ENCODE measurements at regions not wholly inside any gene's neighbourhood (a gene's known extent, or its start where the extent isn't known, plus 50 kb on each side); places are given as distances from the start of the nearest gene placed in this dataset.

DNA sequence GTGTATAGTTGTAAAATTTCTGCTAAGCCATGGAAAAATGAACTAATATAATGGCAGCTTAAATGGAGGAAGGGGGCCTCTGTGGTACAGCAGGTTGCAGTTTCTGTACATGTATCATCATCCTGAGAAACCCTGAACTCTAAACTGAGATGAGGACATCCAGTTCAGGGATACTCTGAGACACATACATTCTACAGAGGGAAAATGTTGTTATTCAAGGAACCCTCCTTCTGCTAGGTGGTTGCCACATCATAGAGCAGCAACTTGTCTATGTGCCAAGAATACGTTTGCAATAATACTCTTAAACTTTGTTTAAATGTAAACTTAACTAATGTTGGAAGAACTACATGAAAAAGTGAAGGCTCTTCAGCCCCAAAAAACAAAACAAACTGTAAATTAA lies 1310.8 kb upstream of the WWC1 start:
- DNase-seq: no peak

DNA sequence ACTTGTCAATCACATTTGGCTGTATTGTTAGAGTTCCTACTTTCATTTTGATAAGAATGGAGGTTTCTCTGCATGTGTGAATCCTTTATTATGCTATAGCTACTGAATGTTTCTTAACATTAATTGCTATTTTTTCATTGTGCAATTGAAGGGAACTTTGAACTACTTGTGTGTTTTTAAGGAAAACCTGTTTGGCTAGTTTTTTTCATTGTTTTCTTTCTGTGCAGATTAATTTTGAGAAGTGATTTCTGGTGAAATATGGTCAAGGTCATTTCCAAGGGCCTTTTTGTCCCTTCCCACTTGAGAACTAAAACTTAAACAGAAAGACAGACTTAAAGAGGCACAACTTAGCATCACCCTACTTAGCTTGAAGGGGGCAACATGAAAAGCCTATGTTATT lies 1309.2 kb upstream of the WWC1 start:
- no peak for DNase-seq

GRCh38 chr5:166991601-166992000 lies 1299.8 kb upstream of the WWC1 start:
- no peak for DNase-seq

GRCh38 chr5:166992108-166992507 lies 1299.3 kb upstream of the WWC1 start:
- no peak for DNase-seq

GRCh38 chr5:166992874-166993722 lies 1298.3 kb upstream of the WWC1 start:
- no peak for DNase-seq

GRCh38 chr5:166994226-166994625 lies 1297.2 kb upstream of the WWC1 start:
- DNase-seq: no peak

DNA sequence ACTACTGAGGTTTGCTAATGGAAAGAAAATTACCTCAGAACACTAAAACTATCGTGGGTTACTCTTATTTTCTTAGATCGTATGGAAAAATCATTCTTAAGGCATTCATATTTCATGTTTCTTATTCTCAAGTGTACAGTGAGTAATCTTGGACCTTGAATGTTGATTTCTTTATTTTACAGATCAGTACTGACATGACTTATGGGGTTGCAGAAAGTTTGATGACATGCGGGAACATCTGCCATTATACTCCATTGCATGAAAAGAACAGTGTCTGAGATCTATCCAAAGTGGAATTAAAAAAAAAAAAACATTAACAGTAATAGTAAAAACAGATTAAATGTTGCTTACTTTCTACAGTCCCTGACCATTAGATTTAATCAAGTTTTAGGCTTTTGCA lies 1290.2 kb upstream of the WWC1 start:
- no peak for DNase-seq

DNA sequence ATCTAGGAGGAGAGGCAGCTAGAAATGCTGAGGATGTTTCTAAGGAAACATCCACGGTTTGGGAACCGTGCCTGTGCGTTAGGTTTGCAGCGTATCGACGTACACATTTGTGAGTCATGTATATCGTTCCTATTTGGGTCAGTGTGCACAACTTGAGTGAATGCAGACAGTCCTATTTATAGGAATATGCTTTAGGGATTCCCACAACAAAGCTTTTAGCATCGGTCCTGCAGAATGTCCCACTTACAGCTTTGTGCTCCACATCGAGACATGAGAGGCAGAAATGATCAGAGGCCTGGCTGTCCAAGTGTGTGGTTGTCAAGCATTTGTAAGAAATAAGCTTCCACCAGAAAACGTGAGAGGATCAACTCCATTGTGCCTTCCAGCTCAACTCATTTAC lies 1282.7 kb upstream of the WWC1 start:
- DNase-seq: no peak

DNA sequence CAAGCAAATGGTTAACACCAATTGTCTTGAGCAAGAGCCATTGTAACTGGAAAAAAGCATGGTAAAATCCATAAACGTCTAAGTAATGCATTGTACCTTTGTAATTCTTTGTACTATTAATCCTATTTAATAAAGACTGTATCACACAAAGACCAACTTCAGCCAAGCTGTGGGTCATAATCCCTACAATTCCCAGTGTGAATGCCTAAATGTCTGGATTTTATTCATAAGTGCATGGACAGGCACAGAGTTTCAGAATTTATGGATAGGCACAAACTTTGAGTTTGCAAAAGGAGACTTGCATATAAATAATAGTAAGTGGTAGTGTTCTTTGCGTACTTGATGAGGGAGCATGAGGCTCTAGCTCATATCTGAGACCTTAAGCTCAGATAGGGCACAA lies 1280.2 kb upstream of the WWC1 start:
- no peak for DNase-seq

- no peak for DNase-seq
These were observed 1279.1 kb upstream of the WWC1 start for GRCh38 chr5:167012123-167013034.

DNA sequence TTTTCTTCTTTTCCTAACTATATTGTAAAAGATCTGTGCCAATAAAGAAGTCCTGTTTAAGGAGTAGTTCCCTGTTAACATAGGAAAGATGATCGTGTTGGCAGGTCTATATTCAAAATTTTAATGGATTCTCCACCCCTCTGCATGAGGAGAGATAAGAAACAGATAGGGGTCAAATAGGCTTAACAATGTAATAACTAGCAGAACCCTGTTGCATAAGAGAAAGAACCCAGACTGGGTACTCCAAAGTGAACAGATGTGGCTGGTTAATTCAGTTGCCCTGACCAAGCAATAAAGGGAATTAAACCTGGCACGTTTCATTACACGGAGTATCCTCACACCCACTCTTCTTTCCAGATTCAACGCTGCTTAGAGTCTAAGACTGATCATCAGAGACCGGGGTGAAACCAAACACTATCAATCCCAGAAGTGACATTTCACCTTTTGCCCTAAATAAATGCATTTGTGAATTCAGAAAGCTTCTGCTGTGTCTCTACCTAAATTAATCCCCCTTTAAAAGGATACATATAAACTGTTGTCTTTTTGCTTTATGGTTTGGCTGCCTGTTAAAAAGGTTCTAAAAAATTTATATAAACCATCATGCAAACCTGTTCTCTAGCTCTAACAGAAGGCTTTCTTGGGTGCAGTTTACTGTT lies 1276.9 kb upstream of the WWC1 start:
- DNase-seq: no peak

GRCh38 chr5:167020418-167020817 lies 1271.0 kb upstream of the WWC1 start:
- DNase-seq: no peak

GRCh38 chr5:167029488-167029887 lies 1262.0 kb upstream of the WWC1 start:
- DNase-seq: no peak

- no peak for DNase-seq
These were observed 1260.8 kb upstream of the WWC1 start for GRCh38 chr5:167030500-167031120.

GRCh38 chr5:167036585-167036984 lies 1254.9 kb upstream of the WWC1 start:
- no peak for DNase-seq

DNA sequence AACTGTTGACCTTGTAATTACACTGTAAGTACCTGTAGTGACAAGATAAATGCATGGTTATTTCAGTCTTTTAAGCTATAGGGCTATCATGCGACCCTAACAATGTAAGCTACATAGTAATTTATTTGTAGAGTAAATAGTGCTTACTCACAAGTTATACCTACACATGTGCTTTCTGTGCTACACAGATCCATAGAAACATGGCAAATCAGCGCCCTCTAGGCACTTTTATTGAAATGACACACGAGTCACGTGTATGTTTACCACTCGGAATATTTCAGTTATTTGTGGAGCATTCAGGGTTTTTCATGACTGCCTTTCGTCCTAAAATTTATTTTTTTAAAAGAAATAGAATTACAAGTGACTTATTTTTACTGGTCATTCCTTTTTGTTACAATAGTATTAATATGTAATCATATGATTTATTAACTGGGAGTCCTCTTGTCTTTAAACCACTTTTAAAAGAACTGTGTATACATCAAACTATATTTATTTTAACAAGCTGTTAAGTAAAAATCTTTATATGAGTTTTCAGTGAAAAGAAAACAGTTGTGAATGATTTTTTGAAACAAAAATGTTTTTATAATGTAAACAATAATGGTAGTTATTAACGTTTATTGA lies 1242.3 kb upstream of the WWC1 start:
- DNase-seq: no peak

- no peak for DNase-seq
These were observed 1241.5 kb upstream of the WWC1 start for GRCh38 chr5:167049771-167050567.

DNA sequence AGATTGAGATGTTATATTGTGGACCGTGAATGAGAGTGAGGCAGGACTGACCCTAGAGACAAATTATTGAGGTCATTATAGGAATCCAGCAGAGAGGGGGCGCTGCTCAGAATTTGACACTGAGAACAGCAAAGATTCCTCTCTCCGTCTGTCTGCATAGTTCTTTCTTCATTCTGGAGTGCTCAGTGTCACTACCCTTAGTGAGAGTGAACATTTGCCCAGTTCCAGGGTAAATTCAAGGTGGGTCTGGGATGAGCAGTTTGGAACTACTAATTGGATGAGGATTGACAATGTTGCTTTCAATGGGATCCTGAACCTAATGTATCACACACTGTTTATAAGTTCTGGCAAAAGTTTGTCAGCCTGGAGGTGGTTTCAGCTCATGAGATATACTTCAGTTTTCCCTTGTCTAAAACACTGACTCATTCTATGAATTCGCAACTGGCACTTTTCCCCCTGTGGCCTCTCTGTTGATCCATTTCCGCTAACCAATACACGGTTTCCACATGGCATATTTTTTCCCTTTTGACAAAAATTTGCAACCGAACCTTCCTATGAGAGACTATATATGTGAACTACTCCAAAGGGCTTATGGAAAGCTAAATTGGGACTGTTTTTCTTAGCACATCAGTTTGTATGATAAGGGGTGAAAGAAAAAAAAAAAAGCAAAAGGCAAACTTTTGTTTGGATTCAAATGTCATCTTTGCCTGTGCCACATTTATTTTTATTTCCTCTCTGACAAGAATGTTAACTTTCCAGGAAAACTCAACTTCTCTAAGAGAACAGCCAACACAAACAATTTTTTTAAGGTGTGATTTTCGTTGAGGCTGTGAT lies 1240.7 kb upstream of the WWC1 start:
- no peak for DNase-seq

DNA sequence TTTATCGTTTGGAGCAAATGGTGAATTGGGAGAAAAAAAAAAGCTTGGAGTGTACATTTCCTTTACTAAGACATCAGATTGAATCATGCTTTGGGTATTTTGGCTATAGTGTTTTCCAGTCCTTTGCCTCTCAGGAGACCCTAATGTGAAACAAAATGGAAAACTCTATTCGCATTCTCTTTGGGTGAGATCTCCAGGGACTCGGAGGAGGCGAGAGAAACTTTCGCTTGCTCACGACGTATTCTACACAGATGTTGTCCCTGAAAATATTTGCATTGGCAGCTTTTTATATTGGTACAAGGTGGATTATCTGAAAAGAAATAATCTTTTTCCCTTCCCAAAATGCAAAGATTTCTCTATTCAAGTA lies 1240.1 kb upstream of the WWC1 start:
- DNase-seq: no peak

DNA sequence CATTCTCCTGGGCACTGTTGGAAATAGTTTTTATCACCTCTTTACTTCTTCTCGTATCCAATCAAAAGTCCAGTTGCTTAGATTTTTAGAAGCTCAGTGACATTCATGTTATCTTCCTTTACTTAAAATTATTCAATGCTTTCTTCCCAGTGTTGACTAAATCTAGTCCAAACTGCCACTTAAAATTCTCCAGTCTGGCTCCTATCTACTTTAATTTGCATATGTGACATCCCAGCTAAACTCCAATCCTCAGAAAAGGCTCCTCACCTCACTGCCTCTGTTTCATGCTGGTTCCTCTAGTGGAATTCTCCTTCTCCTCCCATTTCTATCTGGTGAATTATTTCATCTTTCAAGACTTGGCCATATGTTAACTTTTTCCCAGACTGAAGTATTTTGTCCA lies 1238.7 kb upstream of the WWC1 start:
- DNase-seq: no peak

- DNase-seq: no peak
These were observed 1233.8 kb upstream of the WWC1 start for GRCh38 chr5:167057665-167058064.
